GM19193 (cell line): ENCODE measurements at regions not wholly inside any gene's neighbourhood (a gene's known extent, or its start where the extent isn't known, plus 50 kb on each side); places are given as distances from the start of the nearest gene placed in this dataset.

ENCODE experiments used
- POLR2A ChIP-seq: IDR thresholded peaks from 4 replicates; pipeline ENCODE4 v1.6.1; 2011; ENCODE audit not compliant: insufficient read depth, insufficient read length; ENCODE audit errors: extremely low read depth

- no peak for TF ChIP-seq POLR2A
Observed at GRCh38 chr9:89792189-89793123, 187.6 kb downstream of the GADD45G start.

DNA sequence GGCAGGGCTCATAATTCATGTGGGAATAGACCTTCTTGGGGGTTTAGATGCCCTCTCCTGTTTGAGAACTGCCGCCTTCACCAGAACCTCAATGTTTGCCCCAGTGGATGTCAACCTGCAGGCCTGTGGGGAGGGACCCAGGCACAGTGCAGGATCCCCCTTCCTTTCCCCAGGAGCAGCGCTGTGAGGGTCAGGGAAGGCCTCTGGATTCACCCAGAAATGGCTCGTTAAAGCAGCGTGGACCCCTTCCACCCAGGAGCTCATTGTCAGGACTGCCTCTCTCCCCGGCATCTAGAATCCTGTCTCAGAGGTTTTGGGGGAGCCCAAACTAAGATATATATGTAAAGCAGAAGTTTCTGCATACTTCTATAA, 188.3 kb downstream of the GADD45G start:
- no peak for TF ChIP-seq POLR2A

DNA sequence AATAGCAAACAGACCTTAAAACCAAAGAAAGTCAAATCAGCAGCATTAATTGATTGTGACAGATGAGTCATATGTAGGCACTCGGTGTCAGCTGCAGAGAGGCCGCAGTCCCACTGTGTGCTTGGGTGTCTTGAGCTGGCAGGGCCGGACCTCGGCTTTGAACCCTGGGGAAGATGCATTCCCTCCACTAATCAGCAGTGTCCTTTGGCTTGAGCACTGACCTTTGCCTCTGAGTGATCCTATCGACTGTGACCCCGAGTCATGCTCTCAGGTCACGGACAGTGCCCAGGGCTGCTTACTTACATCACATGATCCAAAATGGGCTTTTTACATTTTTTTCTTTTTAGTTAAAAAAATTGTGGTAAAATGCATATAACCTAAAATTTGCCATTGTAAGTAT, 188.7 kb downstream of the GADD45G start:
- no peak for TF ChIP-seq POLR2A

GRCh38 chr9:89794918-89795317, 190.1 kb downstream of the GADD45G start:
- TF ChIP-seq POLR2A = no peak

GRCh38 chr9:89795538-89796195, 190.9 kb downstream of the GADD45G start:
- TF ChIP-seq POLR2A = no peak

DNA sequence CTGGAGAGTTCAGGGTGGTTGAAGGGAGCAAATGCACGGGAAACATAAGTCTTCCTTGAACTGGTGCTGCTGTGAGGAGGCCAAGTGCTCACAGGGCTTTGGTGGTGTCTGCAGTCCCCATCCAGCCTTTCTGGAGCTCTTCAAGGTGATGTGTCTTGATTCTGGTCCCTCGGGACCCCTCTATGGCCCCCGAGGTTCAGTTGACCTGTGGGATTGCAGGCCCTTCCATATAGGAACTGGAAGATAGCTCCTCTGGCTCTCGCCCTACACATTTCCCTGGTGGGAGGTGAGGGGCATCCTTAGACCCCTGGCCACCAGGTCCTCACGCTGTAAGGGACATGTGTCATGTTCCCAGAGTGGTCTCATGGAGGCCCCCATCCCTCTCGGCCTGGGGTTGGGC, 191.8 kb downstream of the GADD45G start:
- TF ChIP-seq POLR2A = no peak

DNA sequence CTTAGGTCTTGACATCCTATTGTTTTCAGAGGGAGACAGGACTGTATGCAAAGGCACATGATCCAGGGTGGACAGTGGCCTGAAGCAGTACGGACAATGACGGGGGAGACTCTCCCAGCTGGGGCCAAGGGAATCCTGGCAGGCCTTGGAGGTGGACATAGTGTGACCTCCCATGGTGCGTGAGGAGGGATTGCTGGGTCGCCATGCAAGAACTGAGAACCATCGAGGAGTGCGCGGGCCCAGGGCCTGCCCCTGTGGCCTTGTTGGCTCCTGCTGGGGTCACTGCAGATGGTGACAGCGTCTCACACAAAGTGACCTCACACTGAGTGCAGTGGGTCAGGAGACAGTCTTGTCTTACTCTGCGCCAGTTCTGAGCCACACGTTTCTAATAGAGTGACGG, 192.4 kb downstream of the GADD45G start:
- no peak for TF ChIP-seq POLR2A

GRCh38 chr9:89797937-89798455, 193.2 kb downstream of the GADD45G start:
- TF ChIP-seq POLR2A = no peak

GRCh38 chr9:89798547-89799120, 193.8 kb downstream of the GADD45G start:
- no peak for TF ChIP-seq POLR2A

- TF ChIP-seq POLR2A = no peak
Observed at GRCh38 chr9:89799221-89799620, 194.4 kb downstream of the GADD45G start.

GRCh38 chr9:89799766-89800165, 195.0 kb downstream of the GADD45G start:
- TF ChIP-seq POLR2A = no peak

GRCh38 chr9:89801341-89801740, 196.5 kb downstream of the GADD45G start:
- TF ChIP-seq POLR2A = no peak

- TF ChIP-seq POLR2A = no peak
Observed at GRCh38 chr9:89801742-89802670, 197.2 kb downstream of the GADD45G start.

GRCh38 chr9:89802781-89803355, 198.1 kb downstream of the GADD45G start:
- no peak for TF ChIP-seq POLR2A
